IMR-90 (cell line): ENCODE measurements at regions not wholly inside any gene's neighbourhood (a gene's known extent, or its start where the extent isn't known, plus 50 kb on each side); places are given as distances from the start of the nearest gene placed in this dataset.
"Not testable (repeated sequence)": the region's sequence is repeated elsewhere in the genome, so short reads cannot be mapped to it uniquely, and the experiment has no call there.

ENCODE experiments used
- ATAC-seq: fragments of 200-7000 bp; cut with Tn5 transposase; 2 replicates; pipeline ENCODE4 v1.9.1; 2020; ENCODE audit warnings: low read depth, mild to moderate bottlenecking, moderate library complexity
- BruUV-seq: library from RNA; stranded (reverse); fragments of 400-500 nt; replicated peaks from 2 replicates; lab custom pipeline; 2021; lab: Mats Ljungman, UMichigan
- CTCF ChIA-PET: fragments of 300-600 bp; formaldehyde crosslinking; extraction: SDS; loops from one replicate; lab custom pipeline; 2021; ENCODE audit warnings: antibody characterized with exemption; lab: Yijun Ruan, JAX
- POLR2A ChIA-PET: fragments of 300-600 bp; sonication (Branson Sonifier 250); formaldehyde crosslinking; loops from one replicate; lab custom pipeline; 2022; ENCODE audit warnings: antibody characterized with exemption; ENCODE audit not compliant: unreplicated experiment; lab: Charles Lee
- DNase-seq: peaks from one replicate; pipeline ENCODE4 v3.0.0; 2013
- H2AFZ ChIP-seq: replicated peaks from 2 replicates; pipeline ENCODE3; 2013; ENCODE audit warnings: low read length, mild to moderate bottlenecking; ENCODE audit not compliant: poor library complexity
- H2AK5ac ChIP-seq: 2 replicates; pipeline ENCODE4 v1.6.1; 2013; ENCODE audit warnings: low read depth, low read length, inconsistent platforms
- H2AK9ac ChIP-seq: replicated peaks from 2 replicates; pipeline ENCODE3; 2013; ENCODE audit warnings: mild to moderate bottlenecking, low read depth, low read length, moderate library complexity; ENCODE audit not compliant: poor library complexity
- H2BK120ac ChIP-seq: 2 replicates; pipeline ENCODE4 v1.6.1; 2013; ENCODE audit warnings: low read depth, low read length, inconsistent platforms
- H2BK15ac ChIP-seq: 3 replicates; pipeline ENCODE4 v1.6.1; 2013; ENCODE audit warnings: low read depth, low read length, inconsistent platforms
- H2BK20ac ChIP-seq: 2 replicates; pipeline ENCODE4 v1.6.1; 2013; ENCODE audit warnings: low read depth, mild to moderate bottlenecking, inconsistent platforms, low read length, moderate library complexity
- H2BK5ac ChIP-seq: 2 replicates; pipeline ENCODE4 v1.6.1; 2013; ENCODE audit warnings: mild to moderate bottlenecking, low read depth, low read length, inconsistent platforms; ENCODE audit not compliant: poor library complexity, severe bottlenecking
- H3K14ac ChIP-seq: replicated peaks from 2 replicates; pipeline ENCODE4 v1.6.1; 2013; ENCODE audit warnings: low read depth, low read length, inconsistent platforms
- H3K18ac ChIP-seq: 2 replicates; pipeline ENCODE4 v1.6.1; 2013; ENCODE audit warnings: low read depth, low read length, control low read depth
- H3K23ac ChIP-seq: 2 replicates; pipeline ENCODE4 v1.6.1; 2013; ENCODE audit warnings: low read depth, low read length, inconsistent platforms
- H3K27ac ChIP-seq: 2 replicates; pipeline ENCODE4 v1.5.1; 2013; ENCODE audit warnings: mild to moderate bottlenecking, control low read depth, low read length; ENCODE audit not compliant: insufficient read depth
- H3K27me3 ChIP-seq: 2 replicates; pipeline ENCODE4 v1.6.1; 2013; ENCODE audit warnings: low read length; ENCODE audit not compliant: control insufficient read depth, insufficient read depth
- H3K36me3 ChIP-seq: 2 replicates; pipeline ENCODE4 v1.6.1; 2013; ENCODE audit warnings: low read length, mixed read lengths; ENCODE audit not compliant: control insufficient read depth, insufficient read depth
- H3K4ac ChIP-seq: 2 replicates; pipeline ENCODE4 v1.6.1; 2013; ENCODE audit warnings: low read depth, low read length, inconsistent platforms
- H3K4me1 ChIP-seq: 2 replicates; pipeline ENCODE4 v1.6.1; 2013; ENCODE audit warnings: low read length, mixed read lengths; ENCODE audit not compliant: control insufficient read depth, insufficient read depth
- H3K4me2 ChIP-seq: 2 replicates; pipeline ENCODE4 v1.6.1; 2013; ENCODE audit warnings: low read depth, mild to moderate bottlenecking, control low read depth, low read length, moderate library complexity
- H3K4me3 ChIP-seq: 2 replicates; pipeline ENCODE4 v1.5.1; 2013; ENCODE audit warnings: low read depth, mild to moderate bottlenecking, control low read depth, low read length, moderate library complexity; ENCODE audit not compliant: insufficient read depth
- H3K56ac ChIP-seq: 2 replicates; pipeline ENCODE4 v1.6.1; 2013; ENCODE audit warnings: low read length, inconsistent platforms; ENCODE audit not compliant: insufficient read depth; ENCODE audit errors: extremely low read depth
- H3K79me1 ChIP-seq, 2 experiments: 2 replicates each; pipeline ENCODE4 v1.6.1; 2013; ENCODE audit warnings: low read length in 2 of 2, inconsistent platforms in 1 of 2, low read depth in 1 of 2
- H3K9ac ChIP-seq: 2 replicates; pipeline ENCODE4 v1.6.1; 2013; ENCODE audit warnings: low read depth, low read length, control low read depth
- H3K9me1 ChIP-seq: 2 replicates; pipeline ENCODE4 v1.6.1; 2013; ENCODE audit warnings: low read length, inconsistent platforms; ENCODE audit not compliant: insufficient read depth
- H3K9me3 ChIP-seq: 2 replicates; pipeline ENCODE4 v1.6.1; 2013; ENCODE audit warnings: low read length; ENCODE audit not compliant: control insufficient read depth, insufficient read depth
- H4K20me1 ChIP-seq: 2 replicates; pipeline ENCODE4 v1.6.1; 2013; ENCODE audit warnings: low read length, inconsistent platforms; ENCODE audit not compliant: insufficient read depth
- H4K5ac ChIP-seq: 2 replicates; pipeline ENCODE4 v1.6.1; 2013; ENCODE audit warnings: mild to moderate bottlenecking, low read depth, low read length, control low read depth
- H4K8ac ChIP-seq, 2 experiments: 2 replicates each; pipeline ENCODE4 v1.6.1; 2013; ENCODE audit warnings: low read depth in 2 of 2, low read length in 2 of 2, control low read depth in 1 of 2, inconsistent platforms in 1 of 2
- H4K91ac ChIP-seq: 2 replicates; pipeline ENCODE4 v1.6.1; 2013; ENCODE audit warnings: low read depth, low read length, inconsistent platforms; ENCODE audit not compliant: insufficient read depth
- WGBS, 2 experiments: methylation state at CpG; one replicate each; pipeline versions ENCODE4 v1.1.5 to v1.1.7; 2013; ENCODE audit warnings: missing lambda C conversion rate in 2 of 2; ENCODE audit not compliant: insufficient read length in 1 of 2; ENCODE audit errors: extremely low coverage in 2 of 2; 5-methylcytosine and 5-hydroxymethylcytosine counted together
- dilution Hi-C: fragments of 300-500 bp; cut with HindIII; formaldehyde crosslinking; loops from one replicate; pipeline ENCODE4 v1.14.3; 2018; ENCODE audit warnings: low sequenced_read_pairs; ENCODE audit not compliant: unreplicated experiment
- in situ Hi-C: fragments of 300-500 bp; cut with MboI; formaldehyde crosslinking; loops from 3 replicates; pipeline ENCODE4 v1.14.3; 2019; ENCODE audit warnings: low sequenced_read_pairs, inconsistent platforms, mixed read lengths
- intact Hi-C: fragments of 100-400 bp; cut with micrococcal nuclease; formaldehyde crosslinking; loops from 2 replicates; pipeline ENCODE4 v1.10.0; 2022

- H3K79me1 ChIP-seq, H3K23ac ChIP-seq, POLR2A ChIA-PET, H3K9me3 ChIP-seq, H3K36me3 ChIP-seq, ATAC-seq, H3K4me3 ChIP-seq, H3K56ac ChIP-seq, H2AK9ac ChIP-seq, H3K18ac ChIP-seq, CTCF ChIA-PET, H4K20me1 ChIP-seq, H3K9me1 ChIP-seq, H3K4me1 ChIP-seq, intact Hi-C loops, H2BK15ac ChIP-seq, H3K9ac ChIP-seq, H2AFZ ChIP-seq, H3K4ac ChIP-seq, H3K27ac ChIP-seq, H3K4me2 ChIP-seq, H4K91ac ChIP-seq, H2BK20ac ChIP-seq, H2AK5ac ChIP-seq, H3K27me3 ChIP-seq, H4K8ac ChIP-seq, BruUV-seq, H4K5ac ChIP-seq, dilution Hi-C loops, in situ Hi-C loops, H2BK120ac ChIP-seq, H2BK5ac ChIP-seq, DNase-seq, H3K14ac ChIP-seq: not testable (repeated sequence)
- 67% methylated on average over 1 of the region's 6 CpGs; no CpG with 5 or more reads in 1 of the 2 experiments for WGBS, 2 experiments
These were observed 1486.8 kb upstream of the WWC1 start for GRCh38 chr5:166804693-166805092.

- H3K27me3 ChIP-seq, H4K8ac ChIP-seq, H3K56ac ChIP-seq, POLR2A ChIA-PET, H2BK15ac ChIP-seq, H3K4ac ChIP-seq, dilution Hi-C loops, H4K5ac ChIP-seq, H3K36me3 ChIP-seq, H2AFZ ChIP-seq, DNase-seq, H3K14ac ChIP-seq, H4K91ac ChIP-seq, H2BK20ac ChIP-seq, H3K9me3 ChIP-seq, H2AK5ac ChIP-seq, H2AK9ac ChIP-seq, ATAC-seq, H3K4me3 ChIP-seq, H3K9me1 ChIP-seq, H3K79me1 ChIP-seq, H2BK120ac ChIP-seq, H2BK5ac ChIP-seq, H3K4me2 ChIP-seq, H4K20me1 ChIP-seq, H3K23ac ChIP-seq, H3K9ac ChIP-seq, H3K4me1 ChIP-seq, BruUV-seq, H3K18ac ChIP-seq, in situ Hi-C loops, intact Hi-C loops, CTCF ChIA-PET, H3K27ac ChIP-seq: not testable (repeated sequence)
- 82% methylated on average over 2 of the region's 28 CpGs; no CpG with 5 or more reads in 1 of the 2 experiments for WGBS, 2 experiments
These were observed 1481.3 kb upstream of the WWC1 start for GRCh38 chr5:166810093-166810658.
